Mammary epithelial cell (primary cell): ENCODE measurements at regions not wholly inside any gene's neighbourhood (a gene's known extent, or its start where the extent isn't known, plus 50 kb on each side); places are given as distances from the start of the nearest gene placed in this dataset.

Experiments used
- EZH2 ChIP-seq: IDR thresholded peaks from 2 replicates; pipeline ENCODE4 v1.6.1; 2012; ENCODE audit warnings: low read length, inconsistent platforms, borderline replicate concordance
- TF ChIP-seq, protein P1 (sequence below), 2 donors: IDR thresholded peaks in 1 of 2; conservative IDR thresholded peaks in 1 of 2; 2 replicates each; pipeline ENCODE4 v1.5.1; 2011 to 2012; ENCODE audit warnings: inconsistent platforms in 2 of 2, low read length in 2 of 2, mild to moderate bottlenecking in 2 of 2, control low read depth in 1 of 2, low read depth in 1 of 2; ENCODE audit not compliant: insufficient read depth in 1 of 2; ENCODE audit errors: extremely low read depth in 1 of 2

DNA sequence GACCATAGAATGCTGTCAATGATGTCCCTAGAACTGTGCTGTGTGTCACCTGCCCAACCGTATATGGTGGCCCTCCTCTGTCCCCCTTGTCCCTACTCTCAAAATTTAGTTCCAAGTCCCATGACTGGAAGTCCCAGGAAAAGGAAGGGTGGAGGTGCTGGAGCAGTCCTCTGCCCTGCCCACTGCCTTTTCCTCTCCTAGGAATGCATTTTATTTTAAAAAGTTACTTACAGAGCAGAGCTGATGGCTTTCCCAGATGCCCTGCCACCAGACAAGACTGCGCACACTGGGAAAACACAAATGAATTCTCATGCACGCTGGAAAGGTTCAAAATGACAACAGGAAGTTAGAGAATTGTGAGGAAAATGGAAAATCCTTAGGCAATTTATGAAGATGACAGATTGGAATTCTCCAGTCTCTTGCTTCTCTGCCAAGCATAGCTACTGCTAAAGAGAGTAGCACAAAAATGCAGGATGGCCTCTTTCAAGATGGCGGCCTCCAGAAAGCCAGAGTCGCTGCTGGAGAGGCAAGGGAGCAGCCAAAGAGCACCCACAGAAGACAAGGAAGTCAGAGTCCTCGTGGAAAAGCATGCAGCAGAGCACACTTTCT, 117.1 kb upstream of the TSC22D1 start:
- TF ChIP-seq, protein P1, sequence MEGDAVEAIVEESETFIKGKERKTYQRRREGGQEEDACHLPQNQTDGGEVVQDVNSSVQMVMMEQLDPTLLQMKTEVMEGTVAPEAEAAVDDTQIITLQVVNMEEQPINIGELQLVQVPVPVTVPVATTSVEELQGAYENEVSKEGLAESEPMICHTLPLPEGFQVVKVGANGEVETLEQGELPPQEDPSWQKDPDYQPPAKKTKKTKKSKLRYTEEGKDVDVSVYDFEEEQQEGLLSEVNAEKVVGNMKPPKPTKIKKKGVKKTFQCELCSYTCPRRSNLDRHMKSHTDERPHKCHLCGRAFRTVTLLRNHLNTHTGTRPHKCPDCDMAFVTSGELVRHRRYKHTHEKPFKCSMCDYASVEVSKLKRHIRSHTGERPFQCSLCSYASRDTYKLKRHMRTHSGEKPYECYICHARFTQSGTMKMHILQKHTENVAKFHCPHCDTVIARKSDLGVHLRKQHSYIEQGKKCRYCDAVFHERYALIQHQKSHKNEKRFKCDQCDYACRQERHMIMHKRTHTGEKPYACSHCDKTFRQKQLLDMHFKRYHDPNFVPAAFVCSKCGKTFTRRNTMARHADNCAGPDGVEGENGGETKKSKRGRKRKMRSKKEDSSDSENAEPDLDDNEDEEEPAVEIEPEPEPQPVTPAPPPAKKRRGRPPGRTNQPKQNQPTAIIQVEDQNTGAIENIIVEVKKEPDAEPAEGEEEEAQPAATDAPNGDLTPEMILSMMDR (conservative IDR thresholded peaks at IDR 0.05 in 1 of 2, IDR thresholded peaks at IDR 0.05 in 1 of 2; ENCODE audit: extremely low read depth in 1 of 2, insufficient read depth in 1 of 2, low read depth in 1 of 2, low read length in 2 of 2): no peak
- no peak for TF ChIP-seq EZH2
